ENCODE measurements at regions not wholly inside any gene's neighbourhood (a gene's known extent, or its start where the extent isn't known, plus 50 kb on each side); places are given as distances from the start of the nearest gene placed in this dataset.

DNA sequence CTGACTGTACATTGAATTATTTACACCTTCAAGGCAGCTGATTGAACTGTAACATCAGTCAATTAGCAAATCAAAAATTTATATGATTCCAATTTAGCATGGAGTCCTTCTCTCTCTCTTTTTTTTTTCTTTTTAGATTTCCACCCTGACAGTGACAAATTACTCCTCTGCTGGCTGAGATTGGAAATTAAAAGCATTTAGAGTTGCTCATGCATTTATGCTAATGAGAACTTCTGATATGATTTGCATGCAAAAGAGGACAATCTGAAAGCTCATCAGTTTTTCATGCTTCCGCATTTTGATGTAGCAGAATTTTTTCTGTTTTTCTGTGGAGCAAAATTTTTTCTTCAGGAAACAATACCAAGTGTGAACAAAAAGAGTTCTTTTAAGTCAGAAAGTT lies 130.5 kb upstream of the NOX3 start:
- TF ChIP-seq EZH2 (IDR thresholded peaks at IDR 0.05; ENCODE audit: low read length) (no peak), CTCF (optimal IDR thresholded peaks at IDR 0.05 in 1 of 3, IDR thresholded peaks at IDR 0.05 in 1 of 3, conservative IDR thresholded peaks at IDR 0.05 in 1 of 3; ENCODE audit: extremely low read depth in 1 of 3, insufficient read depth in 2 of 3, low read length in 3 of 3) (no peak)

Measured in keratinocyte (primary cell).